NCI-H2196 (cell line): ENCODE measurements at regions not wholly inside any gene's neighbourhood (a gene's known extent, or its start where the extent isn't known, plus 50 kb on each side); places are given as distances from the start of the nearest gene placed in this dataset.

Experiments
- DNase-seq: peaks from one replicate; lab custom pipeline; 2025; ENCODE audit not compliant: unreplicated experiment; lab: John Stamatoyannopoulos, UW

DNA sequence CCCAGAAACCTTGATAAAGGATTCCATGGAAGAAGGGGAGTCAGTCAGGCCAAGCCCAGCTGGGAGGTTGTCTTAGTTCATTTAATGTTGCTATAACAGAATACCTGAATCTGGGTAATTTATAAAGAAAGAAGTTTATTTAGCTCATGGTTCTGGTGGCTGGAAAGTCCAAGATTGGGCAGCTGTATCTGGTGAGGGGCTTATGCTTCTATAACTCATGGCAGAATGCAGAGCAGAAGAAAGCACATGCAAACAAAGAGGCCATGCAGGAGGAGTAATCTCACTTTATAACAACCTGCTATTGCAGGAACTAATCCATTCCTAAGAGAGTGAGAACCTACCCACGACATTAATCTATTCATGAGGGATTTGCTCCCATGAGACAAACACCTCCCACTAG is 54.2 kb upstream of the ANKRD1 start:
- DNase-seq = no peak

DNA sequence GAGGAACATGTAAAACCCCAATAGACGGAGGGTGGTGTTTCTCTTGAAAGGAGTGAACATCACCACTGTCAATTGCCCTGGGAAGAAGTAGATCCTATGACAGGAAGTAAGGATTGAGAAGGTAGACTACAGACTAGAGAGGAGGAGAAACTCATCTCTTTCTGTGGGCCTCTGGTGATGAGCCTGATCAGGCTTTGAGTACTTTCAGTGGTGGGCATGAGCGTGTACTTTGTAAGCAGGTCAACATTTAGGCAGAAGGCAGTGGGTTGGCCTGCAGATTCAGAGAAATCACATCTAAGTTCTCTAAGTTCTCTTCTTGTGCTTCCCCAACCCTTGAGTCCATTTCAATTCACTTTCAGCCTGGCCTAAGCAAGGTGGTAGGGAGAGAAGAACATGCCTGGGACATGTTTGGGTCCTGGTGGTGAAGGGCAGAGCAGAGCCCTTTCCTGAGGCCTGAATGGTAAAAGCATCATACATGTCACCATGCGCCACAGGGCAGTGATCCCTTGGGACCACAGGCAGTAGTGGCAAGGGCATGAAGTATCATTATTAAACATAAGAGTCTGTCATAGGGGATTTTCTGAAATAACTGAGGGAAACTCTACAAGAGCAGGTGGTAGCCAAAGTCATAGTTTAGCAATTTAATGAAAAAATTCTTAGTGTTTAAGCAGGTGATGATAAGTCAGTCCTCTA is 56.4 kb upstream of the ANKRD1 start:
- DNase-seq = no peak

DNA sequence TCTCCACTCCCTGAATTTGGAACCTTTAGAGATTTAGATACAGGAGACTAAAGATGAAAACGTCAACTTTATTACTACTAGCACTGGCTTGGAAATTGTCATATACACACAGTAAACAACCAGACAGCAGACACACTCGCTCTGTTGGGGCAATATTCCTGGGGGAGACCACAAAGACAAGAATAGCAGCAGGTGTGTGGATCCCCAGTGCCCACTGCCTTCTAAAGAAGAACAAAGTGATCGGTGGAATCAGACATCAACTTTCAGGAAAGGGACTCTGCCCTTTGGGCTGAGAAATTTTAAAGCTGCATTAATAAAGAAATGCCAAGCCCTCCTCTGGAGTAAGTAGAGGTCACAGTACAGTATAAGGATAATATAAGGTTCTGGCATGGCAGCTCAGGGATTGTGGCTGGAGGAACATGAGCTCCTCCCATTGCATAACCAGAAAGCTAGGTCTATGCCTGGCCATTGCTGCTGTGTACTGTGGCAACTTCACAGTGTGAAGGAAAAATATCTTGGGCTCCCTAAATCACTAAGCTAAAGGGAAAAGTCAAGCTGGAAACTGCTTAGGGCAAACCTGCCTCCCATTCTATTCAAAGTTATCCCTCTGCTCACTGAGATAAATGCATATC is 57.1 kb upstream of the ANKRD1 start:
- DNase-seq = no peak

DNA sequence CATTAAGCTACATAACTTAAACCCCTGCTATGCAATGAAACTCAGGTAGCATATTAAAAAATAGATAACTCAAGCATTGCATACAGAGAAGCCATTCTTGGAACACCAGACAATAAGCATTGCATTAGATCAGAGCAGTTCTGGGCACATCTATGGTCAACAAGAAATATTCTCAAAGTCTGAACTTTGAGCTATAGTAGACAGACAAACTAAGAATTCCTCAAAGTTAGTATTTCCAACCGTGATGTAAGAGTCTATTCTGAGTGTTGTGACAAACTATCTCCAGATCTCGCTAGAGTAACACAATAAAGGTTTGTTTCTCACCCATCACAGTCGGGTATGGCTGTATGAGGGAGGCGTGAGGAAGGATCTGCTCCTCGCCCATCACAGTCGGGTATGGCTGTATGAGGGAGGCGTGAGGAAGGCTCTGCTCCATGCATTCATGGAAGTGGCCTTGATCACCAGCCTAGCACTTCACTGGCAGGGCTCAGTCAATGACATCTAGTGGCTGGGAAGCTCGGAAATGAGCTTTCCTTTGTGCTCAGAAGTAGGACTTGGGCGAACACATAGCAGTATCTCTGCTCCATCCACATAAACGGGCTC is 61.6 kb upstream of the ANKRD1 start:
- DNase-seq = no peak

DNA sequence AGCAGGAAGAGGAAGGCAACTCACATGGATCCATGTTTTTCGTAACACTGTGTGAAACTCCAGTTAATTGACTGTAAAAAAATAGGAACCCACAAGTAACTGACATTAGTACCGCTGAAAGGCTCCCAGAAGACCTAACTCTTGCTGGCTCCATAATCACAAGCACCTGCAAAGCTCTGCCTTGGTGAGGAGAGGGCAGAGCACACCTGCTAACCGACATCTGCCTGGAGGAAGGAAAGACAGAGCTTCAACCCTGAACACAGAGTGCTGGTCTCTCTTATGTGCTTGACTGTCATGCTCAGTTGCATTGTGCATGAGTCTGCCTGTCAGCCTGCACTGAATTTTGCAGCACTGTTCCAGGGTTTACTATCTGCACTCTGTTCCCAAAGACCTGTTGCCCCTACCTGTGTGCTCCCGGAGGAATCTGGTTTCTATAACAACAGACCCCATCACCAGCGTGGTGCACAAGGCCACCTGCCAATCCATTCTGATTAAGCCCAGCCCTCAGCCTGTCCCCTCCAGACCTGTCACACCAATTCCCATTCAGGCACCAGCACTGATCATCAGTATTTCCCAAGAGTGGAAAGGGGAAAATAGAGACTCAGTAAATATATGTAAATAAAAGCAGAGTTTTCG is 63.1 kb upstream of the ANKRD1 start:
- DNase-seq = no peak

DNA sequence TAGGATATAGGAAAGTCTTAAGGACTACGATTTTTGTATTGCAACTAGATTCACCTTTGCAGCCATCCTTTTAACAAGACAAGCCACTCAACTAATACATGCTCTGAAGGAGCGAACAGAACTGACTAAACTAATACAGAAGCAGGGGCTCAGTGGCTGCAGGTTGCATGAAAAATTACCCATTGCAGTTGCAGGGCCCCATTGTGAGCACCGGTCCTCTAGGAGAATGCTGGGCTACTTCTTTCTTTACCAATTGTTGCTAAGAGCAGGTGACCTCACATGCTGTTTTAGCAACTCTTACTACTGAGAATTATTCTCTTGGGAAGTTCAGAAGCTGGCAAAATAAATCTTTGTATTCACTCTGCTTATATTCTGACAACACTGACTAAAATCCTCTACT is 64.0 kb upstream of the ANKRD1 start:
- DNase-seq = no peak

DNA sequence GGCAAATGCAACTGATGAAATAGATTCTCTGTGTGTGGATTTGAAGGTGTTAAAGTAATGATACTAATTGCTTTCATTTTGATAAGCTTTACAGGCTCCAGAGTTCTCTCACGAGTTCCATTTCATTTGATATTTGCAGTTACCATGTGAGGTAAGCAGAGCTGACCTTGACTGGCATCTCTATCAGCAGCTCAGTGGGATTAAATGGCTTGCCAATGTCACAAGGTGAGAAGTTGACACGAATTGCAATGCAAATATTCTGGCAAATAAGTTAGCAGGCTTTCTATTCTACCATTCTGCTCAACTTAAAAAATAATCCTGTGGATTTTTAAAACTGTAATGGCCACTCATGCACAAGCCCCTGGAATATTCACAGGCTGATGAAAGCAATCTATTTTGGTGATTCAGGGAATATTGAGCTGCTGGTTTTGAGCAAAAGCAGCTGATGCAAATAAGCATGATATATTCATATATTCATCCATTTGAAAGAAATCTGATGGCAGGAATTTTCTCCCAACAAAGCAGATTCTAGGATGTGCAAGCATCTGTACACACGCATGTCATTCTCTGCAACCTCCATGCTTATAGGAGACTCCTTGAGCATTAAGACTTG is 64.5 kb upstream of the ANKRD1 start:
- no peak for DNase-seq

DNA sequence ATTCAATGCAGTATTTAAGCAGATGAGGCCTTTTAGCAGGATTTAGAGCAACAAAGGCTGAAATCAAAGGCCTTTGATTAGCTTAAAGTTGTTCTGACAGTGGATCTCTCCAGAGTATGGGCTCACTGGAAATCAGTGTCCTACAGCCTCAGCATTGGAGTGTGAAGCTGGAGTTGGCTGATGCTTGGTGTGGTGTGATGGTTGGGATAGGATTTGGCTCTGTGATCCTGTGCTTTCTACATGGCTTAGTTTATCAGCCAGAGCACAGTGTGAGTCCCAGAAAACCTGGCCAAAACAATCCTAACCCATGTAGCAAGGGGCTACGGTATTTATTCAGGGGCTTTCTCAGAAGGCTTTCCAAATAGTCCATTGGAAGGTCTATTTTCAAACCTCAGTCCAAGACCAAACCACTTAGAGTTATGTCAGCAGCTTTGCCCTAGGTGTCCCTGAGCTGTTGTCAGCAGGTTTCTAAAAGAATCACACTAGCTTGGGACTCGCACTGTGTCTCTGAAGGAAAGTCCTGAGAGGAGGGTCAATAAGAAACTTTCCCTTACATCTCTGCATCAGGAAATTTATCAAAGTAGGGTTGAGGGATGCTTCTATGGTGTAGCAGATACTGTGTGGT is 65.4 kb upstream of the ANKRD1 start:
- no peak for DNase-seq

DNA sequence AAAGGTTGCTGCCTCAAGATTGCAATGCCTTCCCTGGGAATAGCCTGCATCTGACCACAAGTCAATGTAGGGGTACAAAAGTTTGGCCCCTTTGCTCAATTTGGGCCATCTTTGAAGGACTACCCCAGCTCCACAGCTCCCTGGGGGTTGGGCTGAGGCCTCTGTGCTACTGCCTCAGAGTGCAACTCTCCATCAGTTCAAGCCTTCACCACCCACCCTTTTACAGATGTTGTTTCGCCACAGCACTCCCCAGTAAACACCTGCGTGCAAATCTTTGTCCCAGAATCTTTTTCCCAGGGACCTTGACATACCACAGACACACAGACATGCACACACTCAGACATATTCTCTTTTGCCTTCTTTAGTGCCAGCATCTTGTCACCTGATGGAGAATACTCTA is 66.0 kb upstream of the ANKRD1 start:
- DNase-seq = no peak

DNA sequence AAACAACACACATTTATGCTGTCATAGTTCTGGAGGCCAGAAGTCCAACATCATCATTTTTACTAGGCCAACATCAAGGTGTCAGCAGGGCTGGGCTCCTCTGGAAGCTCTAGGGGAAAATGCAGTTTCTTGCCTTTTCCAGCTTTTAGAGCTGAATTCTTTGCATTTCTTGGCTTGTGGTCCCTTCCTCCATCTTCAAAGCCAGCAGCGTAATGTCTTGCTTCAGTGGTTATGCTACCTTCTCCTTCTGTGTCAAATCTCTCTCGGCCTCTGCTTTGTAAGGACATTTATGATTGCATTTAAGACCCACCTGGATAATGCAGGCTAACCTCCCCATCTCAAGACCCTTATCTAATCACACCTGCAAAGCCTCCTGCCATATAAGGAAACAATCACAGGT is 66.5 kb upstream of the ANKRD1 start:
- DNase-seq = no peak

DNA sequence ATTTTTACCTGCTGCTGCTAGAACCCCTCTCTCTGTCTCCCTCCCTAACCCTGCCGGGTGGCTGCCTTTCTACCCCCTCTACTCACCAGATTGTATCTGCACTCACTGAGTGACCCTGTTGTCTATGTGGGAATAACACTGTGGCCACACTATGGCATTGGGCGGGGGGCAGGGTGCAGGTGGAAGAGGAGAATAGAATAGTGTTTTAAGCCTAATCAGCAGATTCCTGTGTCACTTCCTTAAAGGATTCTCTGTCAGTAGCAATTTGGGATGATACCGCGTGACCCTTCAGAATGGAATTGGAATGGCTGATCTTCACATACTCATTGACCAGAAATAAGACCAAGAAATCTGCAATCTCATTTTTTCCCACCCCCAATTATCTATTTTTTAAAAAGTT is 67.1 kb upstream of the ANKRD1 start:
- DNase-seq = no peak

DNA sequence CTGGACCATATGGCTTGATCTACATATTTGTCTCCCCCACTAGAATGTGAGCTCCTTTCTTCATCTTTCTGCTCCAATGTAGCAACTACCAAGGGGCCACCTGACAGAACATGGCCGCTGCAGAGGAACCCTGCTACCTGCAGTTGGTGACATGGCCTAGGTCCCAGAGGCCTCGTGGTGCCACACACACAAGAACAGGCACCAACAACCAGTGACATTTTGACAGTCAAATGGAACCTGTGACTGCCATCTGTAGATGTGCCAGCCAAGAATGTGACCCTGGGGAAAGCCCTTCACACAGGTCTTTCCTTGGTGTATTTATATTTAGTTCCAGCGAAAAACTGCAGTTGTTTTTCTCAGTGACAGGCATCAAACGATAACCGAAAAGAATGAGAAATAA is 67.9 kb upstream of the ANKRD1 start:
- DNase-seq = no peak

DNA sequence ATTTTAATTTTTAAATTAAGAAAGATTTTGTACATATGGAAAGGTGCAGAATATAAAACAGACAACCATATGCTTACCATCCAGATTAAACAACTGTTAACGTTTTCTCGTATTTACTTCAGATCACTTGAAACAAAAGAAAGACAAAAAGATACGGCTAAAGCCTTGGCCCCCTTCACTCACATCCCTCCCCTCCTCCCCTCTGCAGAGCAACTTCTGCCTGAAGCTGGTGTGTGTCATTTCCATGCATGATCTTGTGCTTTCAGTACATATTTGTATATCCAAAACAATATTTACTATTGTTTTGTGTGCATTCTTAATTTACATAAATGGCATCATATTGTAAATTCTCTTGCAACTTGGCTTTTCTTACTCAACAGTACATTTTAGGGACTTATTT is 68.5 kb upstream of the ANKRD1 start:
- DNase-seq = no peak

DNA sequence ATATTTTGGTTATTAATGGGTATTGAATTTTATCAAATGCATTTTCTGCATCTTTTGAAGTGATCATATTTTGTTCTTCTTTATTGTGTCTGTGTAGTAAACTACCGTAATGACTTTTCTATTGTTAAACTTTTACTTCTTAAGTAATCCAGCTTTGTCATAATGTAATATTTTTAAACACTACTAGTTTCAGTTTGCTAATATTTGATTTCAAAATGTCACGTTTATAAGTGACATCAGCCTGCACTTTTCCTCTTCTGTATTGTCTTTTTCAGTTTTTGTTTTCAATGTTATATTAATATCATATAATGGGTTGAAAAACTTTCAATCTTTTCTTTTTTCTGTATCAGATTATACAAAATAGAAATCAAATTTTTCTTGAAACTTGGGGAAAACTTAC is 71.6 kb upstream of the ANKRD1 start:
- no peak for DNase-seq

DNA sequence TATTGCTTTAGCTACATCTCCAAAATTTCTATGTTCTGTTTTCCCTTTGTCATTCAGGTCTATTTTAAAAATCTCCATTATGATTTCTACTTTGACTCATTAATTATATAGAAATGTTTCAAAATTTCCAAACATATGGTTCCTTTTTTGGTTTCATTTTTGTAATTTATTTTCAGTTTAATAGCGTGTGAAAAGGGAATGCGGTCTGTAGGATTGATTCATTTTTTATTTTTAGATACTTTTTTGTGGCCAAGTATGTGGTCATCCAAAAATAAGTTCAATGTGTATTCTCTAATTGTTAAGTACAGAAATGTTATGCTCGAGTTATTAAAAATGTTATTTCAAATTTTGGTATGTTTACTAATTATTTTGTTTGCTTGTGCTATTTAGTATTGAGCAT is 72.5 kb upstream of the ANKRD1 start:
- DNase-seq = no peak

DNA sequence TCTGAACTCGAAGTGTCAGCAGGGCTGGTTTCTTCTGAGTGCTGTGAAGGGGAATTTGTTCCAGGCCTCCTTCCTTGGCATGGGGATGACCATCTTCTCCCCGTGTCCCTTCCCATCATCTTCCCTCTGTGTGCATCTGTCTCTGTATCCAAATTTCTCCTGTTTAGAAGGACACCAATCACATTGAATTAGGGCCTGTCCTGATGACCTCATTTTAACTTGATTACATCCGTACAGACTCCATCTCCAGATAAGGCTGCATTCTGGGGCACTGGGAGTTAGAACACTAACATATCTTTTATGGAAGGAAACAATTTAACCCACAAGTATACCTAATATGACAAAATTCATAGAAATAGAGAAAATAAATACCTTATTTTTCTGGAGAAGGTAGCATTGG is 76.8 kb upstream of the ANKRD1 start:
- DNase-seq = no peak

DNA sequence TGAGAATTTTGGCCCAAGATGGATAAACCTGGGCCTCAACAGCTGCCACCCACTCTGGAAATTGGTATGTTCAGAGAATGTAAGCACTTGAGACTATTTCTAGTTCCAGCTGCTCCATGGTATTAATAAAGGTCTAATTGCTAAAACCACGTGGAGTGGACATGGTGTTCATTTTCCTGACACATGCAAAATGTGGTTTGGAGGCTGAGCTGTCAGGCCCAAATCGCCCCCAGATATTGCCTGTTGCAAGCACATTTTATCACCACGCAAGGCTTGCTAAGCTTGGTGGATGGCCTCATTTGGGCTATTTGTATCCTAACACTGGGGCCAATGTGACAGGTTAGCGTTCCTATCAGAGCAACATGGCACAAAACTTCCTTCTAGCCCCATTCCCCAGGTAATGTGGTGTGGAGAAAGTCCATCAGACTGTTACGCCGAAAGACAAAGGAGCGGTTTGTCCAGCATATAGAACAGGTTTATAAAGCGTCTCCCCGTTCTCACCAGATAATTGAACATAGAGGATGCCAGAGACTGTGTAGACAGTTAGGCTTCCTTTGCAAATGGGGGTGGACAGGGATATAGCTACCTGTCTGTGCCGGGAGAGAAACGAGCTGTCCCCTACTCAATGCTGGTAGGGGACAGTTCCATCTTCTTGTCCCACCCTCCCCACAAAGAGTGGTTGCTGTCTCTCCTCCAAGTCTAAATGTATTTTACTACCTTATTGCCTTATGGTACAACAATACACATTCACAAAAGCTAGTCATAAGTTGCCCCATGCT is 78.0 kb upstream of the ANKRD1 start:
- DNase-seq = no peak

DNA sequence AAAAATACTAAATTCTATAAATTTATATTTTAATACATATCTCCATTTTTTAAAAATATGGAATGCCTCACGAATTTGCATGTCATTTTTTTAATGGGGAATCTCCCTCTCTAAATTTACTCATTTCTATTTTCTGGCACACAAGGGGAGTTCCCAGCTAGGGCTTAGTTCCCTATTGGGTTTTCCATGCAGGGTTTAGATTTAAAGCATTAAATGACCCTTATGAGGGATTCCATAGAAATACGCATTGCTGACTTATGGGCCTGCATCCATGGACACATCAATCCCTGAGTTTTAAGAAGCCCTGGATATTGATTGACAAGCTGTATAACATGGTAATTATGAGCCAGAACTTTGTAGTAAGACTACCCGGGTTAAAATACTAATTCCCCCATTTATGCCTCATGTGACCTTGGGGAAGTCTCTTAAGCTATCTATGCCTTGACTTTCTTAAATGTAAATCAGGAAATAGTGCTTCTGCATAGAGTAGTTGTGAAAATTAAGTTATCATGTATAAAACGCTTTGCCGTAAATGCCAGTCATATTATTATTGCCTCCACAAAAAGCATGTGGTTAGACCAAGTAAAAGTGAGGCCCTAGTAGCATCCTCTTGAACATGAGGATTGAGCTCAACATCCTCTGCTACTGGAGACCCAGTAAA is 78.8 kb upstream of the ANKRD1 start:
- DNase-seq = no peak

DNA sequence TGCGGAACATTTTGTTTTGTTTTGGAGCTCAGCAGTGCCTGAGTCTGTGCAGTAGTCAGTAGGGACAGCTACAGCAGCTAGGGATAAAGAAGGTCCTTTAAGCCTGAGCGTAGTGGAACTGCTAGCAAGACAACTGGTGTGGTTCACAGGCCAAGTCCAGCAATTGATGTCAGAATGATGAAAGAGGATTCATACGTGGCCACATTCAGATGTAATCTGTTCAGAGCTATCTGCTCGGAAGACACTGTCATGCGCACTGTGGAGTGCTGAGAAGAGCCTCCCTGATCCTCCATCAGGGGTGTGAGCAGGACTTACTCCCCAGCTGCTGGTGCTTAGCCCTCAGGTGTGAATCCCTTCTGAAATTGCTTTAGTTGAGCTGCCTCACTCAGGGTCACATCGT is 79.6 kb upstream of the ANKRD1 start:
- no peak for DNase-seq

DNA sequence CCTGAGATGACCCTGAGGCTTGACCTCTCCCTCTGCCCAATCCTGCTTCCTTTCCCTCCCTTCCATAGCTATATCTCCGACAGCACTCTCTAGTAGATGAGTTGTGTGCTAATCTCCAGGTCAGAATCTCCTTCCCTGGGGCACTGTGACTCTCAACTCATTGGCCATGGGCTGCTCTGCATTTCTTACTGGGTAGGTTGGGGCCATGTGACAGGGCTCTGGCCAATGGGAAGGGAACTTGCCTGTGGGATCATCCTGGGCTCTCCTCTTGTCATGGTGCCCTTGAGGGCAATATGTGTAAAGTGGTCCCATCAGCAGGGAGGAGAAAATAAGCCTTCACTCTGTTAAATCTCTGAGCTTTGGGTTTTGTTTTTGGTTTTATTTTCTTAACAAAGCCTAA is 80.1 kb upstream of the ANKRD1 start:
- DNase-seq = no peak
